Astrocyte of the cerebellum (primary cell): ENCODE measurements at regions not wholly inside any gene's neighbourhood (a gene's known extent, or its start where the extent isn't known, plus 50 kb on each side); places are given as distances from the start of the nearest gene placed in this dataset.

Source experiments
- DNase-seq: peaks from one replicate; pipeline ENCODE4 v3.0.0-alpha.2; 2011; ENCODE audit warnings: low read depth
- H3K4me3 ChIP-seq: 2 replicates; pipeline ENCODE4 v1.5.1; 2011; ENCODE audit warnings: mild to moderate bottlenecking, low read depth, low read length, moderate library complexity
- in situ Hi-C: cut with HindIII; loops from 2 replicates; pipeline ENCODE4 v1.10.0; 2017; ENCODE audit warnings: low sequenced_read_pairs
- TF ChIP-seq, protein P1 (sequence below): IDR thresholded peaks from 2 replicates; pipeline ENCODE4 v1.5.1; 2012; ENCODE audit warnings: low read length, low read depth, moderate library complexity, mild to moderate bottlenecking; ENCODE audit errors: missing control alignments

DNA sequence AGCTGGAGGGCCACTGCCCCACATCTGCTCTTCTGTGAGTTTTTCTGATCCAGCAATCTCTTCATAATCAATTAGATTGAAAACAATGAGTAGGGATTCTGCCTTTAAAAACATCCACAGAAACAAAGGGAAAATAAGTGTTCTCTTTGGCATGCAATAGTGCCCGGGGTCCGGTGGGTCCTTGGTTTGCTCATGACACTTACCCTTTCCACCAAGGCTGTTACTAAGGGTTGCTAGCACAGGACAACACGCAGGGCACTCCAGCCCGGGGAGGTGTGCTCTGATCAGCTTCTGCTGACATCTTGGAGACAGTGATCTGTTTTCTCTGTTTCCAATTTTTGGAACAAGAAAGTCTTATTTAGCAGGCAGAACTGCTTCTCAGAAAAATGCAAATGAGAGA, 146.7 kb downstream of the TEX36 start:
- H3K4me3 ChIP-seq = no peak overlapping the region
- TF ChIP-seq, protein P1, sequence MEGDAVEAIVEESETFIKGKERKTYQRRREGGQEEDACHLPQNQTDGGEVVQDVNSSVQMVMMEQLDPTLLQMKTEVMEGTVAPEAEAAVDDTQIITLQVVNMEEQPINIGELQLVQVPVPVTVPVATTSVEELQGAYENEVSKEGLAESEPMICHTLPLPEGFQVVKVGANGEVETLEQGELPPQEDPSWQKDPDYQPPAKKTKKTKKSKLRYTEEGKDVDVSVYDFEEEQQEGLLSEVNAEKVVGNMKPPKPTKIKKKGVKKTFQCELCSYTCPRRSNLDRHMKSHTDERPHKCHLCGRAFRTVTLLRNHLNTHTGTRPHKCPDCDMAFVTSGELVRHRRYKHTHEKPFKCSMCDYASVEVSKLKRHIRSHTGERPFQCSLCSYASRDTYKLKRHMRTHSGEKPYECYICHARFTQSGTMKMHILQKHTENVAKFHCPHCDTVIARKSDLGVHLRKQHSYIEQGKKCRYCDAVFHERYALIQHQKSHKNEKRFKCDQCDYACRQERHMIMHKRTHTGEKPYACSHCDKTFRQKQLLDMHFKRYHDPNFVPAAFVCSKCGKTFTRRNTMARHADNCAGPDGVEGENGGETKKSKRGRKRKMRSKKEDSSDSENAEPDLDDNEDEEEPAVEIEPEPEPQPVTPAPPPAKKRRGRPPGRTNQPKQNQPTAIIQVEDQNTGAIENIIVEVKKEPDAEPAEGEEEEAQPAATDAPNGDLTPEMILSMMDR = no peak
- DNase-seq = no peak
- in situ Hi-C loops = no loop called here

DNA sequence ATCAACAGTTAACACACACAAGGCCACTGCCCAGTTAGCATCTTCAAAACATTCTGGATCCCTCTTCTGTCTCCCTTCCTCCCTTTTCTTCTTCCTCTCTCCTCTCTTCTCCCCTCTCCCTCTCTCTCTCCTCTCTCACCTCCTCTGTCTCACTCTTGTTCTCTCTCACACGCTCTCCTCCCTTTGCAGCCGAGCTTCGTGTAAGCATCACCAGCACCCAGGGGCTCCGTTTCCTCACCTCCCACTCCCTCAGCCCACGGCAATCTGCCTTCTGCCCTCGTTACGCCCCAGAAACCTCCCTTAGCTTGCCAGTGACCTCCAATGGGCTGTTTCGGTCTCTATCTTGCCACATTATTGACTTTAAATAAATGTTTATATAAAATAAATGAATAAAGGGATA, 147.4 kb downstream of the TEX36 start:
- TF ChIP-seq, protein P1 = no peak
- H3K4me3 ChIP-seq = no peak overlapping the region
- DNase-seq = no peak
- in situ Hi-C loops = no loop called here

DNA sequence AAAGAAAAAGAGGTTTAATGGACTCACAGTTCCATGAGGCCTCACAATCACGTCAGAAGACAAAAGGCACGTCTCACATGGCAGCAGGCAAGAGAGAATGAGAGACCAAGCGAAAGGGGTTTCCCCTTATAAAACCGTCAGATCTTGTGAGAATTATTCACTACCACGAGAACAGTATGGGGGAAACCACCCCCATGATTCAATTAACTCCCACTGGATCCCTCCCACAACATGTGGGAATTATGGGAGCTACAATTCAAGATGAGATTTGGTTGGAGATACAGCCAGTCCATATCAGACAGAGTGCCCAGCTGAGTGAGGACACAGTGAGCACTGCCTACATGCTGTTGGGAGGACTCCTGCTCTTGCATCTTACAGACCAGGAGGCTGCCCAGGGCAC, 148.4 kb downstream of the TEX36 start:
- no peak for DNase-seq

DNA sequence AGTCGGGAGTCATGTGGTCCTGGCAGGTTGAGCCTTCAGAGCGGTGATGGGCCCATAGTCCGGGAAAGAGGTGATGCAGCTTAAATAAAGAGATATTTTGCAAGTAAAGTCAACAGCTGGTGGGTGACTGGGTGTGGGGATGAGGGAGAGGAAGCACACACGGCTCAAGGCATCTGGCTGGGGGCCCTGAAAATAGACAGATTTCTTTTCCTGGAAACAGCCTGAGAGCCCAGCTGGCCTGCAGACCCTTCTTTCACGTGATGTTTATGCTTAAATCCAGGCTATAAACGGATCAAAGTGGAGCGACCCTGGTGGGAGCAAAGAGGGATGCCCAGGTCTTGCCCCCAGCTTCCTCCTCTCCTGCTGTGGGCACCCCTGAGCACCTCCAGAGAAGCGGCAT, 149.1 kb downstream of the TEX36 start:
- no peak overlapping the region for H3K4me3 ChIP-seq
- DNase-seq = no peak
- TF ChIP-seq, protein P1 = no peak
- in situ Hi-C loops = no loop called here

More for the DNA sequence above, 148.4 kb downstream of the TEX36 start:
- in situ Hi-C loops = no loop called here
- H3K4me3 ChIP-seq = no peak overlapping the region
- TF ChIP-seq, protein P1 = no peak

DNA sequence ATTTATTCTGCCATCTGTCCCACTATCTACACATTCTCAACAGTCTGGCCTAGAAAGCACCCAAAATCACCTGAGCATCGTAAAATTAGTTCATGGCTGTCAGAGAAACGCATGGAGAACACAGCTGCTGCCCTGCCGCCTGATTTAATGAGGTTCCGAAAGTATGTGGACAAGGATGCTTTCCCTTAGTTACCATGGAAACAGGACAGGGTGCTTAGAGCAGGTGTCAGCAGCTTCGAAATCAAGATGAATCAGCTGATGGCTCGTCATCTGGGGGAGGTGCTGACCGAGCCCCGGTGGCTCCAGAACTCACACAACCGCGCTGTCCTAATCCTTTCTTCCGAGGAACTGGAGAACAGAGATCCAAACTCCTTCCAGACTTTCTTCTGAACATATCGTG, 151.5 kb downstream of the TEX36 start:
- no peak overlapping the region for H3K4me3 ChIP-seq
- TF ChIP-seq, protein P1 = no peak
- DNase-seq = no peak
- in situ Hi-C loops = no loop called here

DNA sequence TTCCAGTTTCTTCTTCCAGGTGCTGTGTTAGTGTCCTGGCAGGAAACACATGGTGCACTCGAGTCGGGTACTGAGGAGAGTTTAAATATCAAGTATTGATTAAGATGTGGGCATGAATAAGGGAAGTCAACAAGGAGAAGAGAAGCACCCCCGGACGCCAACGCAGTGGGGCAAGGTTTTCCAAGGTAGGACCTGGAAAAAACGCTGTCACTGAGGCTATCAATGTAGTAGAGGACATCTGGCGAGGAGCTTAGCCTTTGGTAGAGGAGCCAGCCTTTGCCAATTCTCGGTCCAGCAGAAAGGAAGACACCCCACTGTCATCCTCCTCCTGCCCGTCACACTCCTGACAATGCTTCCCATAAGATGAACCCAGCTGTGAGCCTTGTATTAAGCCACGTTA, 159.6 kb downstream of the TEX36 start:
- no peak overlapping the region for H3K4me3 ChIP-seq
- in situ Hi-C loops = no loop called here
- TF ChIP-seq, protein P1 = no peak
- no peak for DNase-seq
